H1 (cell line): ENCODE measurements at regions not wholly inside any gene's neighbourhood (a gene's known extent, or its start where the extent isn't known, plus 50 kb on each side); places are given as distances from the start of the nearest gene placed in this dataset.

Experiments used
- CTCF ChIA-PET: fragments of 300-600 bp; sonication (Branson Sonifier 250); formaldehyde crosslinking; loops from one replicate; lab custom pipeline; 2021; ENCODE audit not compliant: partially characterized antibody; lab: Charles Lee
- POLR2A ChIA-PET: fragments of 300-600 bp; sonication (Branson Sonifier 250); formaldehyde crosslinking; loops from one replicate; lab custom pipeline; 2021; ENCODE audit warnings: inconsistent platforms; ENCODE audit not compliant: partially characterized antibody; lab: Charles Lee
- DNase-seq, 2 experiments: peaks; one replicate each; pipeline versions ENCODE4 v3.0.0 to v3.0.0-alpha.2; 2010 to 2022; ENCODE audit warnings: low spot score in 2 of 2, low read depth in 1 of 2, mixed read lengths in 1 of 2
- FAIRE-seq: peaks from 2 replicates; lab custom pipeline; 2011; peaks lifted over from hg19 to GRCh38; lab: Jason Lieb, UNC
- H2AFZ ChIP-seq: 2 replicates; pipeline ENCODE4 v1.8.1; 2012; ENCODE audit warnings: low read length, inconsistent platforms
- H2AK5ac ChIP-seq: 2 replicates; pipeline ENCODE4 v1.6.1; 2013; ENCODE audit warnings: low read depth, low read length
- H2BK120ac ChIP-seq: replicated peaks from 2 replicates; pipeline ENCODE3; 2013; ENCODE audit warnings: low read depth, low read length, inconsistent platforms
- H2BK12ac ChIP-seq: 2 replicates; pipeline ENCODE4 v1.6.1; 2013; ENCODE audit warnings: low read depth, low read length
- H2BK15ac ChIP-seq: 2 replicates; pipeline ENCODE4 v1.6.1; 2013; ENCODE audit warnings: low read length
- H2BK20ac ChIP-seq: 2 replicates; pipeline ENCODE4 v1.6.1; 2013; ENCODE audit warnings: low read length
- H2BK5ac ChIP-seq: 2 replicates; pipeline ENCODE4 v1.6.1; 2013; ENCODE audit warnings: low read depth, low read length
- H3K14ac ChIP-seq: 2 replicates; pipeline ENCODE4 v1.6.1; 2013; ENCODE audit warnings: inconsistent platforms; ENCODE audit not compliant: insufficient read length
- H3K18ac ChIP-seq: 2 replicates; pipeline ENCODE4 v1.6.1; 2013; ENCODE audit warnings: low read length; ENCODE audit errors: extremely low read depth
- H3K23ac ChIP-seq: 2 replicates; pipeline ENCODE4 v1.6.1; 2013; ENCODE audit warnings: inconsistent platforms; ENCODE audit not compliant: insufficient read length
- H3K23me2 ChIP-seq: 2 replicates; pipeline ENCODE4 v1.6.1; 2013; ENCODE audit warnings: low read depth, low read length
- H3K27ac ChIP-seq: 2 replicates; pipeline ENCODE4 v1.6.1; 2011; ENCODE audit warnings: low read depth, low read length, inconsistent platforms
- H3K27me3 ChIP-seq, 4 experiments: replicated peaks in 1 of 4; 1 replicate in 1 of 4; 2 replicates in 3 of 4; pipeline versions ENCODE4 v1.6.1 to v1.8.1; 2011 to 2013; ENCODE audit warnings: low read length in 3 of 4, mild to moderate bottlenecking in 3 of 4, inconsistent platforms in 2 of 4, mixed read lengths in 2 of 4, moderate library complexity in 1 of 4; ENCODE audit not compliant: control insufficient read depth in 3 of 4, insufficient read depth in 3 of 4; ENCODE audit errors: extremely low read depth in 1 of 4
- H3K36me3 ChIP-seq, 4 experiments: 2 replicates each; pipeline versions ENCODE4 v1.6.1 to v1.8.1; 2011 to 2013; ENCODE audit warnings: mild to moderate bottlenecking in 4 of 4, low read length in 3 of 4, moderate library complexity in 2 of 4, control low read depth in 1 of 4, inconsistent platforms in 1 of 4; ENCODE audit not compliant: insufficient read depth in 4 of 4, control insufficient read depth in 2 of 4
- H3K4ac ChIP-seq: replicated peaks from 2 replicates; pipeline ENCODE3; 2013; ENCODE audit warnings: low read length, low read depth, mixed read lengths, inconsistent platforms; ENCODE audit not compliant: insufficient read length
- H3K4me1 ChIP-seq, 4 experiments: replicated peaks in 1 of 4; 1 replicate in 1 of 4; 2 replicates in 3 of 4; pipeline versions ENCODE4 v1.6.1 to v1.8.1; 2011 to 2013; ENCODE audit warnings: low read length in 3 of 4, inconsistent platforms in 2 of 4, mixed read lengths in 1 of 4; ENCODE audit not compliant: insufficient read depth in 4 of 4, control insufficient read depth in 3 of 4
- H3K4me2 ChIP-seq, 2 experiments: 2 replicates each; pipeline versions ENCODE4 v1.6.1 to v1.8.1; 2011 to 2013; ENCODE audit warnings: low read depth in 2 of 2, low read length in 2 of 2, control low read depth in 1 of 2, inconsistent platforms in 1 of 2, mild to moderate bottlenecking in 1 of 2; ENCODE audit not compliant: insufficient read depth in 1 of 2
- H3K4me3 ChIP-seq, 4 experiments: fragments of 200-600, 300-600 bp in 1 of 4; sonication (generic), shearing (Covaris generic), sonication (Bioruptor Twin) in 1 of 4; 2 replicates each; pipeline versions ENCODE4 v1.5.1 to v1.8.1; 2011 to 2016; ENCODE audit warnings: low read length in 4 of 4, low read depth in 3 of 4, control low read depth in 2 of 4, inconsistent platforms in 2 of 4, mild to moderate bottlenecking in 2 of 4, mixed read lengths in 1 of 4, moderate library complexity in 1 of 4; ENCODE audit not compliant: insufficient read depth in 2 of 4; ENCODE audit errors: extremely low read depth in 1 of 4
- H3K56ac ChIP-seq: replicated peaks from 2 replicates; pipeline ENCODE3; 2013; ENCODE audit warnings: low read depth, mild to moderate bottlenecking, mixed read lengths, low read length, inconsistent platforms; ENCODE audit not compliant: insufficient read length
- H3K79me1 ChIP-seq: 2 replicates; pipeline ENCODE4 v1.6.1; 2013; ENCODE audit warnings: low read depth, low read length, control low read depth
- H3K79me2 ChIP-seq, 2 experiments: 2 replicates each; pipeline versions ENCODE4 v1.6.1 to v1.8.1; 2012 to 2013; ENCODE audit warnings: low read length in 2 of 2, mild to moderate bottlenecking in 2 of 2, inconsistent platforms in 1 of 2; ENCODE audit not compliant: insufficient read depth in 2 of 2, control insufficient read depth in 1 of 2
- H3K9ac ChIP-seq, 4 experiments: replicated peaks in 1 of 4; 1 replicate in 1 of 4; 2 replicates in 3 of 4; pipeline versions ENCODE4 v1.6.1 to v1.8.1; 2011 to 2013; ENCODE audit warnings: low read depth in 3 of 4, low read length in 3 of 4, control low read depth in 2 of 4, mild to moderate bottlenecking in 2 of 4, moderate library complexity in 2 of 4, inconsistent platforms in 1 of 4; ENCODE audit errors: extremely low read depth in 1 of 4
- H3K9me3 ChIP-seq, 2 experiments: 2 replicates each; pipeline versions ENCODE4 v1.6.1 to v1.8.1; 2012 to 2013; ENCODE audit warnings: mild to moderate bottlenecking in 2 of 2, moderate library complexity in 2 of 2, control low read depth in 1 of 2, inconsistent platforms in 1 of 2, low read depth in 1 of 2, low read length in 1 of 2, mixed read lengths in 1 of 2; ENCODE audit not compliant: insufficient read depth in 2 of 2
- H4K20me1 ChIP-seq, 2 experiments: replicated peaks in 1 of 2; 2 replicates each; pipeline versions ENCODE3 to v1.8.1; 2011 to 2013; ENCODE audit warnings: inconsistent platforms in 2 of 2, low read length in 2 of 2, mild to moderate bottlenecking in 1 of 2; ENCODE audit not compliant: insufficient read depth in 2 of 2, control insufficient read depth in 1 of 2
- H4K5ac ChIP-seq: 2 replicates; pipeline ENCODE4 v1.6.1; 2013; ENCODE audit warnings: low read length, low read depth, mixed read lengths, inconsistent platforms; ENCODE audit not compliant: insufficient read length
- H4K8ac ChIP-seq: 2 replicates; pipeline ENCODE4 v1.8.0; 2013; ENCODE audit warnings: mild to moderate bottlenecking, moderate library complexity, low read length, inconsistent platforms; ENCODE audit not compliant: insufficient read depth; ENCODE audit errors: extremely low read depth
- H4K91ac ChIP-seq: replicated peaks from 2 replicates; pipeline ENCODE3; 2013; ENCODE audit warnings: low read length, mixed read lengths, inconsistent platforms; ENCODE audit not compliant: insufficient read length
- ASH2L ChIP-seq: fragments of 200-600, 300-600 bp; sonication (generic); IDR thresholded peaks from one replicate; pipeline ENCODE4 v1.7.1; 2017; ENCODE audit warnings: low read length
- BACH1 ChIP-seq: IDR thresholded peaks from 2 replicates; pipeline ENCODE4 v1.6.1; 2012; ENCODE audit warnings: low read length, improper control_type of control experiment
- CBX5 ChIP-seq: fragments of 300-800, 300-1000 bp; sonication (generic); IDR thresholded peaks from 2 replicates; pipeline ENCODE4 v1.7.1; 2016; ENCODE audit warnings: antibody characterized with exemption, low read length, low read depth
- CHD1 ChIP-seq: IDR thresholded peaks from 2 replicates; pipeline ENCODE4 v1.6.1; 2012; ENCODE audit warnings: low read depth, low read length, improper control_type of control experiment
- FOSL1 ChIP-seq: IDR thresholded peaks from 2 replicates; pipeline ENCODE4 v1.6.1; 2011; ENCODE audit warnings: mild to moderate bottlenecking, low read depth, low read length, moderate library complexity; ENCODE audit not compliant: insufficient read depth
- KDM4A ChIP-seq: IDR thresholded peaks from one replicate; pipeline ENCODE4 v1.7.1; 2012; ENCODE audit warnings: low read depth, mild to moderate bottlenecking, moderate library complexity, low read length, inconsistent platforms; ENCODE audit not compliant: severe bottlenecking
- KDM5A ChIP-seq: fragments of 200-600 bp; IDR thresholded peaks from 2 replicates; pipeline ENCODE4 v1.7.1; 2012; ENCODE audit warnings: mild to moderate bottlenecking, low read length, inconsistent platforms, mixed read lengths
- PHF8 ChIP-seq: fragments of 200-600 bp; sonication (generic); conservative IDR thresholded peaks from 2 replicates; pipeline ENCODE4 v1.7.1; 2012; ENCODE audit warnings: low read depth, mild to moderate bottlenecking, inconsistent platforms, low read length, moderate library complexity
- POLR2A ChIP-seq, 2 experiments: IDR thresholded peaks; 1 replicate in 1 of 2; 2 replicates in 1 of 2; pipeline ENCODE4 v1.6.1; 2011; ENCODE audit warnings: low read depth in 2 of 2, low read length in 2 of 2, mild to moderate bottlenecking in 2 of 2; ENCODE audit errors: control extremely low read depth in 1 of 2
- RAD21 ChIP-seq, 2 experiments: IDR thresholded peaks in 1 of 2; conservative IDR thresholded peaks in 1 of 2; 2 replicates each; pipeline ENCODE4 v1.6.1; 2011; ENCODE audit warnings: low read depth in 2 of 2, low read length in 2 of 2, improper control_type of control experiment in 1 of 2, inconsistent platforms in 1 of 2, mild to moderate bottlenecking in 1 of 2, moderate library complexity in 1 of 2
- RNF2 ChIP-seq: fragments of 200-900, 300-1000 bp; sonication (generic); IDR thresholded peaks from 2 replicates; pipeline ENCODE4 v1.7.1; 2016; ENCODE audit warnings: borderline replicate concordance, low read depth, mild to moderate bottlenecking, antibody characterized with exemption, low read length; ENCODE audit not compliant: poor library complexity, severe bottlenecking; ENCODE audit errors: missing control alignments
- SIN3A ChIP-seq, 2 experiments: IDR thresholded peaks in 1 of 2; conservative IDR thresholded peaks in 1 of 2; 2 replicates each; pipeline ENCODE4 v1.6.1; 2011 to 2012; ENCODE audit warnings: low read length in 2 of 2, improper control_type of control experiment in 1 of 2, low read depth in 1 of 2, mild to moderate bottlenecking in 1 of 2
- SIX5 ChIP-seq: IDR thresholded peaks from 2 replicates; pipeline ENCODE4 v1.6.1; 2011; ENCODE audit warnings: mild to moderate bottlenecking, low read depth, low read length
- TAF1 ChIP-seq: IDR thresholded peaks from 2 replicates; pipeline ENCODE4 v1.6.1; 2011; ENCODE audit warnings: mild to moderate bottlenecking, low read depth, low read length
- TCF12 ChIP-seq: IDR thresholded peaks from 2 replicates; pipeline ENCODE4 v1.6.1; 2011; ENCODE audit warnings: low read depth, mild to moderate bottlenecking, low read length

GRCh38 chr3:80086426-80086825, 318.6 kb upstream of the ROBO1 start:
- CTCF ChIA-PET = no interaction called here

More at GRCh38 chr3:80086426-80086825, 318.6 kb upstream of the ROBO1 start:
- Histone ChIP-seq H3K79me2 (no peaks in the 10 kb centered on the region), H3K23me2 (no peaks in the 10 kb centered on the region), H2BK5ac (no peak overlapping the region), H2BK120ac (no peak overlapping the region), H3K4me1 (no peaks in the 10 kb centered on the region), H3K36me3 (no peaks in the 10 kb centered on the region), H2AFZ (no peak overlapping the region), H3K9me3 (no peaks in the 10 kb centered on the region), H3K4me2 (no peak overlapping the region), H3K9ac (no peak overlapping the region), H3K4me3 (no peak overlapping the region), H3K4ac (no peak overlapping the region), H2BK15ac (no peak overlapping the region), H3K14ac (no peak overlapping the region), H3K56ac (no peak overlapping the region), H2BK12ac (no peak overlapping the region), H3K27ac (no peak overlapping the region), H4K20me1 (no peaks in the 10 kb centered on the region), H3K27me3 (no peaks in the 10 kb centered on the region), H3K18ac (no peak overlapping the region), H3K23ac (no peak overlapping the region), H4K91ac (no peak overlapping the region), H4K8ac (no peak overlapping the region), H4K5ac (no peak overlapping the region), H3K79me1 (no peaks in the 10 kb centered on the region), H2AK5ac (no peak overlapping the region), H2BK20ac (no peak overlapping the region)
- no peak for FAIRE-seq
- DNase-seq = no peak
- POLR2A ChIA-PET = no interaction called here
- TF ChIP-seq POLR2A (IDR thresholded peaks at IDR 0.05; ENCODE audit: control extremely low read depth in 1 of 2, low read depth in 2 of 2, low read length in 2 of 2) (no peak), CHD1 (no peak), PHF8 (no peak), TAF1 (no peak), KDM4A (no peak), FOSL1 (no peak), SIN3A (conservative IDR thresholded peaks at IDR 0.05 in 1 of 2, IDR thresholded peaks at IDR 0.05 in 1 of 2; ENCODE audit: low read depth in 1 of 2, low read length in 2 of 2) (no peak), RAD21 (IDR thresholded peaks at IDR 0.05 in 1 of 2, conservative IDR thresholded peaks at IDR 0.05 in 1 of 2; ENCODE audit: low read depth in 2 of 2, low read length in 2 of 2) (no peak), CBX5 (no peak), RNF2 (no peak), ASH2L (no peak), SIX5 (no peak), KDM5A (no peak), BACH1 (no peak), TCF12 (no peak)
